ENCODE measurements at regions not wholly inside any gene's neighbourhood (a gene's known extent, or its start where the extent isn't known, plus 50 kb on each side); places are given as distances from the start of the nearest gene placed in this dataset.
"Not testable (repeated sequence)": the region's sequence is repeated elsewhere in the genome, so short reads cannot be mapped to it uniquely, and the experiment has no call there.

- DNase-seq (ENCODE audit: low read depth) = no peak
Measured at GRCh38 chr5:166712447-166713185, 1578.8 kb upstream of the WWC1 start.

GRCh38 chr5:166713295-166713694, 1578.2 kb upstream of the WWC1 start:
- no peak for DNase-seq (ENCODE audit: low read depth)

GRCh38 chr5:166716856-166717492, 1574.5 kb upstream of the WWC1 start:
- DNase-seq (ENCODE audit: low read depth) = no peak

- DNase-seq (ENCODE audit: low read depth) = no peak
Measured at GRCh38 chr5:166719991-166720390, 1571.5 kb upstream of the WWC1 start.

GRCh38 chr5:166722939-166723338, 1568.5 kb upstream of the WWC1 start:
- peak; percentile 77 for DNase-seq (ENCODE audit: low read depth)

- no peak for DNase-seq (ENCODE audit: low read depth)
Measured at GRCh38 chr5:166724284-166724683, 1567.2 kb upstream of the WWC1 start.

- no peak for DNase-seq (ENCODE audit: low read depth)
Measured at GRCh38 chr5:166725593-166725992, 1565.9 kb upstream of the WWC1 start.

- no peak for DNase-seq (ENCODE audit: low read depth)
Measured at GRCh38 chr5:166726406-166726805, 1565.0 kb upstream of the WWC1 start.

GRCh38 chr5:166742951-166743350, 1548.5 kb upstream of the WWC1 start:
- DNase-seq (ENCODE audit: low read depth) = not testable (repeated sequence)

- no peak for DNase-seq (ENCODE audit: low read depth)
Measured at GRCh38 chr5:166746506-166746905, 1544.9 kb upstream of the WWC1 start.

- no peak for DNase-seq (ENCODE audit: low read depth)
Measured at GRCh38 chr5:166750376-166750775, 1541.1 kb upstream of the WWC1 start.

GRCh38 chr5:166758151-166758550, 1533.3 kb upstream of the WWC1 start:
- DNase-seq (ENCODE audit: low read depth) = no peak

GRCh38 chr5:166767858-166768257, 1523.6 kb upstream of the WWC1 start:
- no peak for DNase-seq (ENCODE audit: low read depth)

- DNase-seq (ENCODE audit: low read depth) = no peak
Measured at GRCh38 chr5:166768536-166768935, 1522.9 kb upstream of the WWC1 start.

GRCh38 chr5:166772770-166773169, 1518.7 kb upstream of the WWC1 start:
- DNase-seq (ENCODE audit: low read depth) = peak; percentile 22

- DNase-seq (ENCODE audit: low read depth) = no peak
Measured at GRCh38 chr5:166781737-166782136, 1509.7 kb upstream of the WWC1 start.

GRCh38 chr5:166784545-166785078, 1506.8 kb upstream of the WWC1 start:
- DNase-seq (ENCODE audit: low read depth) = no peak

GRCh38 chr5:166786178-166786577, 1505.3 kb upstream of the WWC1 start:
- no peak for DNase-seq (ENCODE audit: low read depth)

- peak; percentile 8 for DNase-seq (ENCODE audit: low read depth)
Measured at GRCh38 chr5:166786889-166787288, 1504.6 kb upstream of the WWC1 start.

GRCh38 chr5:166788050-166788449, 1503.4 kb upstream of the WWC1 start:
- no peak for DNase-seq (ENCODE audit: low read depth)

- no peak for DNase-seq (ENCODE audit: low read depth)
Measured at GRCh38 chr5:166795756-166796155, 1495.7 kb upstream of the WWC1 start.

GRCh38 chr5:166803058-166803457, 1488.4 kb upstream of the WWC1 start:
- DNase-seq (ENCODE audit: low read depth) = no peak

- not testable (repeated sequence) for DNase-seq (ENCODE audit: low read depth)
Measured at GRCh38 chr5:166804223-166804622, 1487.2 kb upstream of the WWC1 start.
